ENCODE measurements at regions not wholly inside any gene's neighbourhood (a gene's known extent, or its start where the extent isn't known, plus 50 kb on each side); places are given as distances from the start of the nearest gene placed in this dataset.
A peak's percentile ranks its signal among the peaks of the same experiment; 100 is the strongest.

DNA sequence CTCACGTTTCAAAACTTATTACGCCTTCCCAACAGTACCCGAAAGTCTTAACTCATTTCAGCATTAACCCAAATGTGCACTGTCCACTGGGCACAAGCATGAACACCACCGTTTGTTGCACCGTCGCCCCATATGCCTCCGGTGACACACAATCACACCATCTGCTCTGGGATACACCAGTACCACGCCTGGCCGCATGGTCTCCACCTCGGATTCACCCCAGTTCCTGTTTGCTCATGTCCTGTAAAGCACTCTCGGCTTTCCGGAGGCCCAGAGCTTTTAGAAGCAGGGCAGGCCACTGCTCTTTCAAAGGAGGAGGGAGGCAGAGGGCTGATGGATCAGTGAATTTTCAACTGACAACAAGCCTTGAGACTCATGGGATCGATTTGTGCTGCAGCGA is 1570.0 kb upstream of the DEFB115 start:
- Histone ChIP-seq H3K9me3 (ENCODE audit: control insufficient read depth in 1 of 2, low read length in 2 of 2) (peaks cover 0 to 19% of the 10 kb centered on the region in 2 donors), H3K4me1 (ENCODE audit: control insufficient read depth in 1 of 2, insufficient read depth in 2 of 2, low read length in 2 of 2) (no peaks in the 10 kb centered on the region), H3K27ac (ENCODE audit: low read depth, low read length) (no peak overlapping the region)

DNA sequence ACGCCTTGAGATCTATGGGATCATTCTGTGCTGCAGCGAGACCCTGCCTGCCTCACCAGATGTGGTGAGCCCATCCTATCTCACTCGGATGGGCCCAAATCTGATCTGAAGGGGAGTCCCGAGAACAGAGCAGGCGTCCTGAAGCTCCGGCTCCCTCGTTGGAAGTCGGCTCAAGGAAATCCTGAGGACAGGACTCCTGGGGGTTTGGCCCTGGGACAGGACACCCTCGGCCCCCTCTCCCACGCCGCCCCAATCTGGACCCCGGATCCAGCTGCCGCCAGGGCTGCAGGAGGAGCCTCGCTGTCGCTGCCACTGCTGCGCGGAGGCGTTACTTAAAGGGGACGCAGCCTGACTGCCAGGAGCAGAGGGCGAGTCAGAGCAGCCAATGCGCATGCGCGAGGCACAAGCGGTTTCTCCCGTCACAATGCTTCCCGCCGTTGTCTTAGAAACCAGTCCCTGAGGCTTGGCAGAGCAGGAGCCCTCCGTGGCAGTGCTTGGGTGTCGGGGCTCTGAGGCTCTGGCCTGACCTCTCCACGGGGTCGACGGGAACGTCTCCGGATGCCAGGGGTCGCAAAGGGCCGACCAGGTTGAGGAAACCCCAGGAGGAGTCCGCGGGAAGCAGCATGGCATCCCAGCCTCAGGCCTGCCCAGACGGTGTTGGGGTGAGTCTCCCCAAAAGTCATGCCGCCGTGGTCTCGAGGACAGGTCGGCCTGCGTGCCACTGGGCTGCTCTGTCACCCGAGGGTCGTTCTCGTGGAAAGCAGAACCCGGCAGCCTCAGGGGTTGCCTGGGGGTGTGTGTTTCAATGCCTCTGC is 1567.8 kb upstream of the DEFB115 start:
- Histone ChIP-seq H3K4me3 (ENCODE audit: low read depth in 1 of 2, low read length in 2 of 2) (peak overlapping the region in 1 of 2 donors; percentile 56), H3K9ac (ENCODE audit: low read depth in 1 of 2, low read length in 2 of 2) (no peak overlapping the region)

More for the DNA sequence above, 1570.0 kb upstream of the DEFB115 start:
- H3K4me3 ChIP-seq (ENCODE audit: low read depth in 1 of 2, low read length in 2 of 2) = no peak overlapping the region
- no peak overlapping the region for H3K9ac ChIP-seq (ENCODE audit: low read depth in 1 of 2, low read length in 2 of 2)
- no peaks in the 10 kb centered on the region for H3K27me3 ChIP-seq (ENCODE audit: control insufficient read depth in 1 of 2, insufficient read depth in 2 of 2, low read length in 2 of 2)
- H3K36me3 ChIP-seq (ENCODE audit: control insufficient read depth in 1 of 2, insufficient read depth in 2 of 2, low read length in 2 of 2) = no peaks in the 10 kb centered on the region

DNA sequence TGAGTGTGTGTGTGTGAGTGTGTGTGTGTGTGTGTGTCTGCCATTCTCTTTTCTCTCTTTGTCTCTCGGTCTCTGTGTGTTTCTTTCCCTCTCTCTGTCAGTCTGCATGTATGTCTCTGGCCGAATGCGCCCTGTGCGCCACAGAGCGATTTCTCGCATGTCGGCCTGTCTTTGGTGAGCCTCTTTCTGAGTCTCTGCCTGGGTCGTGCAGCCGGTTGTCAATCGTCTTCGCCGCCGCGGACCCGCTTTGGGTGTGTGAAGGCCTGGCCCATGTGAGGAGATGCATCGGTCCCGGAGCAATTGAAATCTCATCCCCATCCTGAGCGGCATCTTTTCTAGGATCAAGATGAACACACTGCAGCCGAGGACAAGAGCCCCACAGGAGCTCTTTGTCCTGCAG is 1567.2 kb upstream of the DEFB115 start:
- H3K36me3 ChIP-seq (ENCODE audit: control insufficient read depth in 1 of 2, insufficient read depth in 2 of 2, low read length in 2 of 2) = no peaks in the 10 kb centered on the region

More for the DNA sequence above, 1567.8 kb upstream of the DEFB115 start:
- no peak overlapping the region for H3K27ac ChIP-seq (ENCODE audit: low read depth, low read length)
- H3K36me3 ChIP-seq (ENCODE audit: control insufficient read depth in 1 of 2, insufficient read depth in 2 of 2, low read length in 2 of 2) = no peaks in the 10 kb centered on the region
- H3K9me3 ChIP-seq (ENCODE audit: control insufficient read depth in 1 of 2, low read length in 2 of 2) = peaks cover 0 to 19% of the 10 kb centered on the region in 2 donors
- H3K4me1 ChIP-seq (ENCODE audit: control insufficient read depth in 1 of 2, insufficient read depth in 2 of 2, low read length in 2 of 2) = no peaks in the 10 kb centered on the region
- H3K27me3 ChIP-seq (ENCODE audit: control insufficient read depth in 1 of 2, insufficient read depth in 2 of 2, low read length in 2 of 2) = no peaks in the 10 kb centered on the region

DNA sequence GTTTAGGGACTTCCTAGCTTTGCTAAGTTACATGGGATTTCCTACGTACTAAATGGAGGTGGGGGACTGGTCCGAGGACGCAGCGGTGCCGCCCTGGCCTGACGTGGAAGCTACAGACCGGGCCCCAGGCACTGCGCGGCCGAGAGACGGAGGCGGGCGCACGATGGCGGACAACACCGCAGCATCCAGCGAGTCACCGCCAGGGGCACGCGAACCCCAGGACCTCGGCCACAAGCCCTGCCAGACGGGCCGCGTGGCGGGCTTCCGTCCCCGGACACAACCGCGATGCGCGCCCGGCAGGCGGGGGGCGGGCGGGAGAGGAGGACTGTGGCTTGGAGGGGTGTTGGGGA is 1516.9 kb upstream of the DEFB115 start:
- peaks cover 11 to 23% of the 10 kb centered on the region in 2 donors for H3K9me3 ChIP-seq (ENCODE audit: control insufficient read depth in 1 of 2, low read length in 2 of 2)
- no peak overlapping the region for H3K9ac ChIP-seq (ENCODE audit: low read depth in 1 of 2, low read length in 2 of 2)
- no peak overlapping the region for H3K4me3 ChIP-seq (ENCODE audit: low read depth in 1 of 2, low read length in 2 of 2)
- no peaks in the 10 kb centered on the region for H3K27me3 ChIP-seq (ENCODE audit: control insufficient read depth in 1 of 2, insufficient read depth in 2 of 2, low read length in 2 of 2)
- H3K4me1 ChIP-seq (ENCODE audit: control insufficient read depth in 1 of 2, insufficient read depth in 2 of 2, low read length in 2 of 2) = no peaks in the 10 kb centered on the region
- no peaks in the 10 kb centered on the region for H3K36me3 ChIP-seq (ENCODE audit: control insufficient read depth in 1 of 2, insufficient read depth in 2 of 2, low read length in 2 of 2)
- no peak overlapping the region for H3K27ac ChIP-seq (ENCODE audit: low read depth, low read length)

More for the DNA sequence above, 1567.2 kb upstream of the DEFB115 start:
- no peak overlapping the region for H3K4me3 ChIP-seq (ENCODE audit: low read depth in 1 of 2, low read length in 2 of 2)
- H3K9me3 ChIP-seq (ENCODE audit: control insufficient read depth in 1 of 2, low read length in 2 of 2) = peaks cover 0 to 19% of the 10 kb centered on the region in 2 donors
- H3K9ac ChIP-seq (ENCODE audit: low read depth in 1 of 2, low read length in 2 of 2) = no peak overlapping the region
- no peaks in the 10 kb centered on the region for H3K27me3 ChIP-seq (ENCODE audit: control insufficient read depth in 1 of 2, insufficient read depth in 2 of 2, low read length in 2 of 2)
- no peak overlapping the region for H3K27ac ChIP-seq (ENCODE audit: low read depth, low read length)
- H3K4me1 ChIP-seq (ENCODE audit: control insufficient read depth in 1 of 2, insufficient read depth in 2 of 2, low read length in 2 of 2) = no peaks in the 10 kb centered on the region

DNA sequence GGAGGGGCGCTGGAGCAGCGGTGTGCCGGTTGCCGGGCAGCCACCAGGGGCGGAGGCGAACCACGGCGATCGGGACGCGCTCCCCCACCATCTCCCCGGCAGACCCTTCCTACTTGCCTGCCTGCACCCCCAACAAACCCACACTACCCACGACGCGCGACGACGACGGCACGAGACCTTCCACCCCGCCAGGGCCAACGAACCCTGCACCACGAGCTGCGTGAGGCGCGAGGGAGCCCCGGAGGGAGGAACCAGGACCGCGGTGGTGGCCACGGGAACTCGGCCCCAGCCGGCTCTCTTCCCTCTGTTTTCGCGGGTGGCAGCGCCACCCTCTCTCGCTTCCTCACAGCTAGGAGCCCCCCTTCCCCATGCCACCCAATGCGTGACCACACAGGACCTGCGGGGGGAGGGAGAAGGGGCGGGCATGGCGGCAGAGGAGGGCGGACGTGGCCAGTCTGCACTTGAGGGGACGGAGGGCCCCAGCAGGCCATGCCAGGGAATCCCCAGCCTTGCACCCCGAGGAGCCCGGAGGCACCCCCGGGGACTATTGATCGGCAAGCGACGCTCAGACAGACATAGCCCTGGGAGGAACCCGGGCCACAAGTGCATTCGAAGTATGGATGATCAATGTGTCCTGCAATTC is 1516.4 kb upstream of the DEFB115 start:
- Histone ChIP-seq H3K4me3 (ENCODE audit: low read depth in 1 of 2, low read length in 2 of 2) (no peak overlapping the region), H3K27ac (ENCODE audit: low read depth, low read length) (no peak overlapping the region), H3K36me3 (ENCODE audit: control insufficient read depth in 1 of 2, insufficient read depth in 2 of 2, low read length in 2 of 2) (no peaks in the 10 kb centered on the region), H3K4me1 (ENCODE audit: control insufficient read depth in 1 of 2, insufficient read depth in 2 of 2, low read length in 2 of 2) (no peaks in the 10 kb centered on the region), H3K9ac (ENCODE audit: low read depth in 1 of 2, low read length in 2 of 2) (no peak overlapping the region), H3K27me3 (ENCODE audit: control insufficient read depth in 1 of 2, insufficient read depth in 2 of 2, low read length in 2 of 2) (no peaks in the 10 kb centered on the region), H3K9me3 (ENCODE audit: control insufficient read depth in 1 of 2, low read length in 2 of 2) (peaks cover 11 to 24% of the 10 kb centered on the region in 2 donors)

DNA sequence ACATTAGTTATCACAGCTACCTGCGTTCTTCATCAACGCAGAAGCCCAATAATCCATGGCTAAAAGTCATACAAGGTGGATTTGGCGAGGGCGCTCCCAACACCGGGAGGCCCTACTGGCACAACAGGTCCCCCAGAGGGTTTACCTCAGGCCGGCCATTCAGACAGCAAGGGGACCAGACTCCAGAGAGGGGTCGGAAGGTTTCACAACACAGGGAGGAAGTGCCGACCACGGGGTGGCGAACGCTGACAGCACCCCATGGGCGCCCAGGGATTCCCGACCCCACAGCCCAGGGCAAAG is 1515.9 kb upstream of the DEFB115 start:
- no peak overlapping the region for H3K9ac ChIP-seq (ENCODE audit: low read depth in 1 of 2, low read length in 2 of 2)
- H3K27me3 ChIP-seq (ENCODE audit: control insufficient read depth in 1 of 2, insufficient read depth in 2 of 2, low read length in 2 of 2) = no peaks in the 10 kb centered on the region
- H3K36me3 ChIP-seq (ENCODE audit: control insufficient read depth in 1 of 2, insufficient read depth in 2 of 2, low read length in 2 of 2) = no peaks in the 10 kb centered on the region
- H3K4me3 ChIP-seq (ENCODE audit: low read depth in 1 of 2, low read length in 2 of 2) = no peak overlapping the region
- peaks cover 11 to 21% of the 10 kb centered on the region in 2 donors for H3K9me3 ChIP-seq (ENCODE audit: control insufficient read depth in 1 of 2, low read length in 2 of 2)
- H3K27ac ChIP-seq (ENCODE audit: low read depth, low read length) = no peak overlapping the region
- no peaks in the 10 kb centered on the region for H3K4me1 ChIP-seq (ENCODE audit: control insufficient read depth in 1 of 2, insufficient read depth in 2 of 2, low read length in 2 of 2)

DNA sequence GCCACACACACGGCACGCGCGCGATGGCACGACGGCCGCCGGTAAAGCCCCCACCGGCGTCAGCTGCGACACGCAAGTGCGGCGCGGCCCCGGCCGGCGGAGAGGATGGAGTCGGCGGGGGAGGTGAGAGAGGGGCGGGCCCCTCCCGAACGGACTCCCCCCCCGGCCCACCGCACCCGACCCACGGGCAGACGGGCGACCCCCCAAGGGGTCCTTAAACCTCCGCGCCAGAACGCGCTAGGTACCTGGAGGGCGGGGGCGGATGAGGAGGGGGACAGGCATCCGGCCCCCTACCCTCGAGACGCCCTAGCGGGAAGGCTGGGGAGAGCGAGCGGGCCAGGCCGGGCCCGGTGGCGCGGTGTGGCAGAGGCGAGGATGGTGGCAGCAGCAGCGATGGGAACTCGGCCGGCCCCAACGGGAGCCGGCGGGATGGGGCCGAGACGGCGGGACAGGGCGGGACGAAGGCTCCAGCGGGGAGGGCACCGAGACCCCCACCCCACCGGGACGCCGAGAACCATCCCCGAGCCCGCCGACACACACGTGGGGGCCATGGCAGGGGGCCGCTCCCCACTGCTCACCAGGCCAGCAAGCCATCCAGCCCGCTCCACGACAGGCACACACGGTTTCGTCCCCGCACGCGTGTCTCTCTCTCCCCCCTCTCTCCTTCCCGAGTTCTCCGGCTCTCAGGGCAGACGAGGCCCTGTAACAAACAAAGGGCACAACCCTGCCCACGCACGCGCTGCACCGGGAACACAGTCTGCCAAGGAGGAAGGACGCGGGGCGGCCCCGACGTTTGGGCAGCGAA is 1515.4 kb upstream of the DEFB115 start:
- Histone ChIP-seq H3K9me3 (ENCODE audit: control insufficient read depth in 1 of 2, low read length in 2 of 2) (peaks cover 9 to 19% of the 10 kb centered on the region in 2 donors), H3K4me3 (ENCODE audit: low read depth in 1 of 2, low read length in 2 of 2) (no peak overlapping the region), H3K4me1 (ENCODE audit: control insufficient read depth in 1 of 2, insufficient read depth in 2 of 2, low read length in 2 of 2) (no peaks in the 10 kb centered on the region), H3K27me3 (ENCODE audit: control insufficient read depth in 1 of 2, insufficient read depth in 2 of 2, low read length in 2 of 2) (no peaks in the 10 kb centered on the region), H3K36me3 (ENCODE audit: control insufficient read depth in 1 of 2, insufficient read depth in 2 of 2, low read length in 2 of 2) (no peaks in the 10 kb centered on the region), H3K9ac (ENCODE audit: low read depth in 1 of 2, low read length in 2 of 2) (no peak overlapping the region), H3K27ac (ENCODE audit: low read depth, low read length) (no peak overlapping the region)

DNA sequence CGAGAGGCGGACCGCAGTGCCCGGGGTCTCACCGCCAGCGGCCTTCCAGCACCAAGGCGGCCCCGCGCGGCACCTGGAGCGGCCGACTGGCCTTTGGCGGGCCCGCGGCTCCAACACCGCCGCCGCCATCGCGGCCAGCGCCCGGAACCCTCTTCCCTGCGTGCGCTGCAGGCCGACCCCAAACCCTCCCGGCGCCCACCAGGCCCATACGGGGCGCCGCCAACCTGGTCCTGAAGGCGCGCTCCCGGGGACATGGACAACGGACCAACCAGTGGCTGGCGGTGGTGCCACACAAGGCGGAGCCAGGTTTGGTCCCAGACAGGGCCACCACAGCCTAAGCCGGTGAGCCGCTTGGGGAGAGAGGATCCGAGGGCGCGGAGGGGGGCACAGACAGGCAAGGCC is 1514.8 kb upstream of the DEFB115 start:
- Histone ChIP-seq H3K4me3 (ENCODE audit: low read depth in 1 of 2, low read length in 2 of 2) (no peak overlapping the region), H3K4me1 (ENCODE audit: control insufficient read depth in 1 of 2, insufficient read depth in 2 of 2, low read length in 2 of 2) (no peaks in the 10 kb centered on the region), H3K27ac (ENCODE audit: low read depth, low read length) (no peak overlapping the region), H3K36me3 (ENCODE audit: control insufficient read depth in 1 of 2, insufficient read depth in 2 of 2, low read length in 2 of 2) (no peaks in the 10 kb centered on the region), H3K9me3 (ENCODE audit: control insufficient read depth in 1 of 2, low read length in 2 of 2) (peaks cover 3 to 19% of the 10 kb centered on the region in 2 donors), H3K9ac (ENCODE audit: low read depth in 1 of 2, low read length in 2 of 2) (no peak overlapping the region), H3K27me3 (ENCODE audit: control insufficient read depth in 1 of 2, insufficient read depth in 2 of 2, low read length in 2 of 2) (no peaks in the 10 kb centered on the region)

DNA sequence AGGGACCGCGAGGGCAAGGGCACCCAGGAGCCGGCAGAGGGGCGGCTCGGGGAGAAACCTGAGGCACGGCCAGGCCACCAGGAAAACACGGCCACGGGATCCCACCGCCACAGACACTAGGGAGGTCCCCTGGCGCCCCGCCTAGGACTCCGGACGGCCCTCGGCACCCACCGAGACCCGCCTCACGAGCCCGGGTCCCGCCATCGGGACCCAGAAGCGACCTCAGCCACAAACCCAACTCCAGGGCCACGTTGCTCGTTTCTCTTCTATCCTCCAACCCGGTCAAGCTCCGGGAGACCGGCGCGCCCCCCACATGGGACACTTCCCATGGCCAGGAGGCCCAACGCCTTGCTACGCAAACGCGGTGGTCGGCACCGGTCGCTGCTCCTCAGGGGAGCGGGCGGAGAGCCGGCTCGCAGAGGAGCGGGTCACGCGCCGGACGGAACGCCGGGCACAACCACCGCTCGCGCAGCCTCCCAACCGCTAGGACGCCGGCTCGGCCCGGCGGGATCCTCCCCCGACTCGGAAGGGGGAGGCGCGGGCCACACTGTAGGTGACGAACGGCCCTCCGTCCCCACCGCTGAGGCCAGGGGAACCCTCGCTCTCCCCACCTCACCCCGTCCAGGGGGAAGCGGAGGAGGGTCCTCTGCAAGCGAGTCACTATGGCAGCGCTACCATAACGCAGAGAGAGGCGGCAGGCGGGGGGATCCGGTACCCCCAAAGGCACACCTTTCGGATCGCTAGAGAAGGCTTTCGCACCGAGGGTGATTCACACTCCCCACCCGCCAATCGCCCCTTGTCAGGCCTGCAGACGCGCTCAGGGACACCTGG is 1514.1 kb upstream of the DEFB115 start:
- no peak overlapping the region for H3K27ac ChIP-seq (ENCODE audit: low read depth, low read length)
- no peak overlapping the region for H3K9ac ChIP-seq (ENCODE audit: low read depth in 1 of 2, low read length in 2 of 2)
- no peaks in the 10 kb centered on the region for H3K4me1 ChIP-seq (ENCODE audit: control insufficient read depth in 1 of 2, insufficient read depth in 2 of 2, low read length in 2 of 2)
- H3K4me3 ChIP-seq (ENCODE audit: low read depth in 1 of 2, low read length in 2 of 2) = no peak overlapping the region
- peaks cover 0 to 19% of the 10 kb centered on the region in 2 donors for H3K9me3 ChIP-seq (ENCODE audit: control insufficient read depth in 1 of 2, low read length in 2 of 2)
- no peaks in the 10 kb centered on the region for H3K27me3 ChIP-seq (ENCODE audit: control insufficient read depth in 1 of 2, insufficient read depth in 2 of 2, low read length in 2 of 2)
- no peaks in the 10 kb centered on the region for H3K36me3 ChIP-seq (ENCODE audit: control insufficient read depth in 1 of 2, insufficient read depth in 2 of 2, low read length in 2 of 2)

Measured in duodenal mucosa (tissue), 2 donors.